ENCODE measurements at regions not wholly inside any gene's neighbourhood (a gene's known extent, or its start where the extent isn't known, plus 50 kb on each side); places are given as distances from the start of the nearest gene placed in this dataset.

DNA sequence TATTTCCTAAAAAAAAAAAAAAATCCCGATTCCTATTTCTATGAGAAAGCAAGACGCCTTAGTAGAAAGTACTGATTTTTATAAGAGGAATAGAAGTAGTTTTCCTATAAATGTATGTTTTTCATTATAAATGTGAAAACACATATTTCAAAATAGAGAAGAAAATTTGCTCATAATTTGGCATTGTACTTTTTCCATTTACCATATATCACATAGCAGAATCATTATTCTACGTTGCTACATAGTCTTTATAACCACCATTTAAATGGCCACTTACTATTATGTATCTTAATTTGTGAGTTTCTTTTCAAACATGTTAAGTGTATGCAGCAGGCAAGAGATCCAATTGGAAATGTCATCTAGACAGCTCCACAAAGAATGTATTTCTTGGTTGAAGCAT is 99.0 kb downstream of the CCDC34 start:
- intact Hi-C loops (cut with DNase I; ENCODE audit: low total_unique reads), result no loop called here
- no peak for DNase-seq

DNA sequence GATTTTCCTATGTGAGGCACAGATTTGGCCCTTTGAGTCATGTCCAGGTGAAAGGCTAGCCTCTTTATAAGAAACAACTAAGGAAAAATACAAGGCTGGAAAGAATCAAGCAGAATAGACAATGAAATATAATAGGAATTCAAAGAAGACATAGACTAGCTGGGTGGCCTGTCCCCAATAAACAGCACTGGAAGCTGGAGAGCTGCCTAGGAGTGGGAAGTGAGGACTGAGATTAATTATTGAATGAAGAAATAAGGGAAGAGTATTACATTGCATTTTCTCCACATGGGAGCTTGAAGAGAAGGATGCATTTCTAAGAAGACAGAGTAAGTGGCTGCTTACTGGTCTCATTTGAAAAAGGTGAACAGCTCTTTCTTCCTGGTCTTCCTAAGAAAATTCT is 100.0 kb downstream of the CCDC34 start:
- Histone ChIP-seq H3K9me3 (no peaks in the 10 kb centered on the region), H3K27ac (no peak overlapping the region), H3K27me3 (no peaks in the 10 kb centered on the region), H3K36me3 (no peaks in the 10 kb centered on the region), H3K4me1 (no peaks in the 10 kb centered on the region), H3K4me3 (no peak overlapping the region)
- intact Hi-C loops (cut with DNase I; ENCODE audit: low total_unique reads), result no loop called here
- TF ChIP-seq CTCF (IDR thresholded peaks at IDR 0.05), result no peak
- DNase-seq, result no peak

More for the DNA sequence above, 99.0 kb downstream of the CCDC34 start:
- H3K4me3 ChIP-seq, result no peak overlapping the region
- no peaks in the 10 kb centered on the region for H3K36me3 ChIP-seq
- H3K4me1 ChIP-seq, result no peaks in the 10 kb centered on the region
- TF ChIP-seq CTCF (IDR thresholded peaks at IDR 0.05), result no peak
- no peaks in the 10 kb centered on the region for H3K27me3 ChIP-seq
- H3K9me3 ChIP-seq, result no peaks in the 10 kb centered on the region
- no peak overlapping the region for H3K27ac ChIP-seq

DNA sequence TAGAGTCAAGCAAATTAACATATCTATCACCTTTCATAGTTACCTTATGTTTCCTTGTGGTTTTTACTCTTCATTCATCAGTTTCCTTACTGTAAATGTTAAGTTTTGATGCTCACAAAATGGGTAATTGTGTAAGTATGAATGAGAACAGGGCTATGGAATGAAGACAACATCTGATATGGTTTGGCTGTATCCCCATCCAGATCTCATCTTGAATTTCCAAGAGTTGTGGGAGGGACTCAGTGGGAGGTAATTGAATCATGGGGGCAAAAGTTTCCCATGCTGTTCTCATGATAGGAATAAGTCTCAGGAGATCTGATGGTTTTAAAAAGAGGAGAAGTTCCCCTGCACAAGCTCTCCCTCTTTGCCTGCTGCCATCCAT is 107.6 kb downstream of the CCDC34 start:
- no peaks in the 10 kb centered on the region for H3K27me3 ChIP-seq
- TF ChIP-seq CTCF (IDR thresholded peaks at IDR 0.05), result no peak
- intact Hi-C loops (cut with DNase I; ENCODE audit: low total_unique reads), result no loop called here
- H3K9me3 ChIP-seq, result no peaks in the 10 kb centered on the region
- no peaks in the 10 kb centered on the region for H3K36me3 ChIP-seq
- no peak overlapping the region for H3K27ac ChIP-seq
- H3K4me3 ChIP-seq, result no peak overlapping the region
- DNase-seq, result no peak
- no peaks in the 10 kb centered on the region for H3K4me1 ChIP-seq

GRCh38 chr11:27254744-27255446 is 108.1 kb downstream of the CCDC34 start:
- TF ChIP-seq CTCF (IDR thresholded peaks at IDR 0.05), result no peak
- no peaks in the 10 kb centered on the region for H3K36me3 ChIP-seq
- no peak overlapping the region for H3K27ac ChIP-seq
- intact Hi-C loops (cut with DNase I; ENCODE audit: low total_unique reads), result no loop called here
- H3K4me3 ChIP-seq, result no peak overlapping the region
- H3K9me3 ChIP-seq, result no peaks in the 10 kb centered on the region
- no peaks in the 10 kb centered on the region for H3K27me3 ChIP-seq
- no peak for DNase-seq
- H3K4me1 ChIP-seq, result no peaks in the 10 kb centered on the region

GRCh38 chr11:27253224-27253623 is 109.8 kb downstream of the CCDC34 start:
- Histone ChIP-seq H3K4me1 (no peaks in the 10 kb centered on the region), H3K27ac (no peak overlapping the region), H3K27me3 (no peaks in the 10 kb centered on the region), H3K4me3 (no peak overlapping the region), H3K36me3 (no peaks in the 10 kb centered on the region), H3K9me3 (no peaks in the 10 kb centered on the region)
- no peak for TF ChIP-seq CTCF (IDR thresholded peaks at IDR 0.05)
- DNase-seq, result no peak
- intact Hi-C loops (cut with DNase I; ENCODE audit: low total_unique reads), result no loop called here
